Liver (tissue), 8 donors: ENCODE measurements at regions not wholly inside any gene's neighbourhood (a gene's known extent, or its start where the extent isn't known, plus 50 kb on each side); places are given as distances from the start of the nearest gene placed in this dataset.

Experiments
- DNase-seq: peaks from one replicate; pipeline ENCODE4 v3.0.0-alpha.2; 2017; ENCODE audit warnings: low spot score
- H3K27ac ChIP-seq, 2 donors: one replicate each; pipeline ENCODE4 v1.7.0; 2013; ENCODE audit warnings: inconsistent platforms in 2 of 2, low read length in 2 of 2, control low read depth in 1 of 2, low read depth in 1 of 2, mild to moderate bottlenecking in 1 of 2
- H3K27me3 ChIP-seq, 4 donors: one replicate each; pipeline versions ENCODE4 v1.6.1 to v1.7.0; 2013; ENCODE audit warnings: low read length in 3 of 4, inconsistent platforms in 1 of 4, mild to moderate bottlenecking in 1 of 4, moderate library complexity in 1 of 4; ENCODE audit not compliant: control insufficient read depth in 4 of 4, insufficient read depth in 4 of 4
- H3K36me3 ChIP-seq, 4 donors: one replicate each; pipeline versions ENCODE4 v1.6.1 to v1.7.0; 2013; ENCODE audit warnings: low read length in 3 of 4, mild to moderate bottlenecking in 3 of 4, low read depth in 1 of 4, moderate library complexity in 1 of 4; ENCODE audit not compliant: control insufficient read depth in 4 of 4, insufficient read depth in 3 of 4
- H3K4me1 ChIP-seq, 4 donors: one replicate each; pipeline versions ENCODE4 v1.6.1 to v1.7.0; 2013; ENCODE audit warnings: low read length in 3 of 4, mild to moderate bottlenecking in 3 of 4, moderate library complexity in 1 of 4; ENCODE audit not compliant: control insufficient read depth in 4 of 4, insufficient read depth in 4 of 4
- H3K4me3 ChIP-seq, 3 donors: one replicate each; pipeline versions ENCODE4 v1.6.1 to v1.7.0; 2013; ENCODE audit warnings: low read length in 3 of 3, control low read depth in 1 of 3, low read depth in 1 of 3, mild to moderate bottlenecking in 1 of 3
- H3K9ac ChIP-seq, 2 donors: one replicate each; pipeline ENCODE4 v1.7.0; 2013; ENCODE audit warnings: low read length in 2 of 2, mild to moderate bottlenecking in 2 of 2, moderate library complexity in 2 of 2, control low read depth in 1 of 2, low read depth in 1 of 2
- H3K9me3 ChIP-seq, 4 donors: one replicate each; pipeline versions ENCODE4 v1.6.1 to v1.7.0; 2013; ENCODE audit warnings: low read length in 3 of 4; ENCODE audit not compliant: control insufficient read depth in 4 of 4
- ATF3 ChIP-seq: IDR thresholded peaks from 2 replicates; pipeline ENCODE4 v1.6.1; 2016; ENCODE audit warnings: antibody characterized with exemption
- CTCF ChIP-seq: fragments of 150-350 bp; IDR thresholded peaks from 2 replicates; pipeline ENCODE4 v1.5.1; 2017; ENCODE audit warnings: improper control_type of control experiment, low read depth, low read length; ENCODE audit not compliant: missing input control
- EGR1 ChIP-seq, 2 donors: IDR thresholded peaks; 2 replicates each; pipeline ENCODE4 v1.6.1; 2016 to 2018; ENCODE audit warnings: antibody characterized with exemption in 2 of 2, low read depth in 2 of 2
- FOXA1 ChIP-seq: IDR thresholded peaks from 2 replicates; pipeline ENCODE4 v1.6.1; 2016; ENCODE audit warnings: antibody characterized with exemption
- FOXA2 ChIP-seq: IDR thresholded peaks from 2 replicates; pipeline ENCODE4 v1.6.1; 2016; ENCODE audit warnings: antibody characterized with exemption
- HNF4A ChIP-seq, 2 donors: conservative IDR thresholded peaks; 2 replicates each; pipeline ENCODE4 v1.6.1; 2016; ENCODE audit warnings: antibody characterized with exemption in 2 of 2, mild to moderate bottlenecking in 2 of 2
- HNF4G ChIP-seq: IDR thresholded peaks from 2 replicates; pipeline ENCODE4 v1.6.1; 2016; ENCODE audit warnings: antibody characterized with exemption
- JUND ChIP-seq, 2 donors: IDR thresholded peaks; 2 replicates each; pipeline ENCODE4 v1.6.1; 2016; ENCODE audit warnings: antibody characterized with exemption in 2 of 2
- NR2F2 ChIP-seq: IDR thresholded peaks from 2 replicates; pipeline ENCODE4 v1.6.1; 2016; ENCODE audit warnings: antibody characterized with exemption
- RAD21 ChIP-seq, 2 donors: IDR thresholded peaks; 2 replicates each; pipeline ENCODE4 v1.6.1; 2016; ENCODE audit warnings: antibody characterized with exemption in 2 of 2, mild to moderate bottlenecking in 2 of 2
- RXRA ChIP-seq, 2 donors: IDR thresholded peaks; 2 replicates each; pipeline ENCODE4 v1.6.1; 2017 to 2018; ENCODE audit warnings: antibody characterized with exemption in 2 of 2, mild to moderate bottlenecking in 1 of 2
- SP1 ChIP-seq: IDR thresholded peaks from 2 replicates; pipeline ENCODE4 v1.6.1; 2018; ENCODE audit warnings: antibody characterized with exemption, mild to moderate bottlenecking
- TAF1 ChIP-seq: conservative IDR thresholded peaks from 2 replicates; pipeline ENCODE4 v1.6.1; 2016; ENCODE audit warnings: antibody characterized with exemption, mild to moderate bottlenecking
- YY1 ChIP-seq: IDR thresholded peaks from 2 replicates; pipeline ENCODE4 v1.6.1; 2016; ENCODE audit warnings: antibody characterized with exemption, mild to moderate bottlenecking
- WGBS: extraction: QIAGEN DNeasy Blood & Tissue Kit; methylation state at CpG from one replicate; pipeline ENCODE4 v1.1.7; 2013; 5-methylcytosine and 5-hydroxymethylcytosine counted together
- TF ChIP-seq, protein P1 (sequence below): IDR thresholded peaks from 2 replicates; pipeline ENCODE4 v1.6.1; 2016; ENCODE audit warnings: antibody characterized with exemption
- TF ChIP-seq, protein P2 (sequence below): IDR thresholded peaks from 2 replicates; pipeline ENCODE4 v1.6.1; 2016; ENCODE audit warnings: antibody characterized with exemption
- TF ChIP-seq, protein P3 (sequence below): IDR thresholded peaks from 2 replicates; pipeline ENCODE4 v1.6.1; 2016; ENCODE audit warnings: antibody characterized with exemption, mild to moderate bottlenecking
- donor health status: healthy.
- donor health status: healthy.
- donor health status: healthy.
- donor health status: healthy.
- donor health status: healthy.

DNA sequence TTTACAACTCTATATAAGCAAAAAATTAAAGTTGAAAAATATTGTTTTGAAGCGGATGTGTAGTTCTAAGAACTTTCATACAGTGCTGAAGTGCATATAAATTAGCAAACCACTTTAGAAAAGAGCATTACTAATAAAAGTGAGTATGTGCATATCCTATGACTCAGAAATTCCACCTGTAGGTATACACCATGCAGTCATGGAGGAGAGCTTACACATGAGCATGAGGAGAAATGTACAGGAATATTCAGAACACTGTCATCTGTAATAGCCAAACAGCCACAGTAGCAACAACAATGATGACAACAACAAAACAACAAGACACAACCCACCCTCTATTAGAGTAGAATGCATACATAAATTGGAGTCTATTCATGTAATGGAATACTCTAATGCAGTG is 138.2 kb upstream of the ARRDC3 start:
- no peaks in the 10 kb centered on the region for H3K36me3 ChIP-seq
- H3K27me3 ChIP-seq, result no peaks in the 10 kb centered on the region
- H3K4me3 ChIP-seq, result no peak overlapping the region
- no peak for DNase-seq
- no peak overlapping the region for H3K27ac ChIP-seq
- no peaks in the 10 kb centered on the region for H3K9me3 ChIP-seq
- 95% methylated on average over 1 of the region's 1 CpG for WGBS
- no peak for TF ChIP-seq EGR1 (IDR thresholded peaks at IDR 0.05; ENCODE audit: low read depth in 2 of 2)
- no peak overlapping the region for H3K9ac ChIP-seq
- H3K4me1 ChIP-seq, result no peaks in the 10 kb centered on the region

- no peak for TF ChIP-seq FOXA2
- TF ChIP-seq NR2F2, result no peak
- TF ChIP-seq YY1, result no peak
- no peak for TF ChIP-seq HNF4G
- TF ChIP-seq JUND (IDR thresholded peaks at IDR 0.05), result no peak
- no peak for TF ChIP-seq EGR1 (IDR thresholded peaks at IDR 0.05; ENCODE audit: low read depth in 2 of 2)
- TF ChIP-seq, protein P1, sequence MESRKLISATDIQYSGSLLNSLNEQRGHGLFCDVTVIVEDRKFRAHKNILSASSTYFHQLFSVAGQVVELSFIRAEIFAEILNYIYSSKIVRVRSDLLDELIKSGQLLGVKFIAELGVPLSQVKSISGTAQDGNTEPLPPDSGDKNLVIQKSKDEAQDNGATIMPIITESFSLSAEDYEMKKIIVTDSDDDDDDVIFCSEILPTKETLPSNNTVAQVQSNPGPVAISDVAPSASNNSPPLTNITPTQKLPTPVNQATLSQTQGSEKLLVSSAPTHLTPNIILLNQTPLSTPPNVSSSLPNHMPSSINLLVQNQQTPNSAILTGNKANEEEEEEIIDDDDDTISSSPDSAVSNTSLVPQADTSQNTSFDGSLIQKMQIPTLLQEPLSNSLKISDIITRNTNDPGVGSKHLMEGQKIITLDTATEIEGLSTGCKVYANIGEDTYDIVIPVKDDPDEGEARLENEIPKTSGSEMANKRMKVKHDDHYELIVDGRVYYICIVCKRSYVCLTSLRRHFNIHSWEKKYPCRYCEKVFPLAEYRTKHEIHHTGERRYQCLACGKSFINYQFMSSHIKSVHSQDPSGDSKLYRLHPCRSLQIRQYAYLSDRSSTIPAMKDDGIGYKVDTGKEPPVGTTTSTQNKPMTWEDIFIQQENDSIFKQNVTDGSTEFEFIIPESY, result no peak
- no peak for TF ChIP-seq SP1
- TF ChIP-seq, protein P2, sequence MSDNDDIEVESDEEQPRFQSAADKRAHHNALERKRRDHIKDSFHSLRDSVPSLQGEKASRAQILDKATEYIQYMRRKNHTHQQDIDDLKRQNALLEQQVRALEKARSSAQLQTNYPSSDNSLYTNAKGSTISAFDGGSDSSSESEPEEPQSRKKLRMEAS, result no peak
- no peak for TF ChIP-seq TAF1
- TF ChIP-seq ATF3, result no peak
- TF ChIP-seq RXRA (IDR thresholded peaks at IDR 0.05), result no peak
- 66% methylated on average over 4 of the region's 4 CpGs for WGBS
- Histone ChIP-seq H3K4me3 (no peak overlapping the region), H3K27me3 (no peaks in the 10 kb centered on the region), H3K4me1 (no peaks in the 10 kb centered on the region), H3K9me3 (no peaks in the 10 kb centered on the region), H3K9ac (no peak overlapping the region), H3K27ac (no peak overlapping the region), H3K36me3 (no peaks in the 10 kb centered on the region)
- no peak for DNase-seq
These were observed 131.3 kb upstream of the ARRDC3 start for GRCh38 chr5:91514400-91514799.

DNA sequence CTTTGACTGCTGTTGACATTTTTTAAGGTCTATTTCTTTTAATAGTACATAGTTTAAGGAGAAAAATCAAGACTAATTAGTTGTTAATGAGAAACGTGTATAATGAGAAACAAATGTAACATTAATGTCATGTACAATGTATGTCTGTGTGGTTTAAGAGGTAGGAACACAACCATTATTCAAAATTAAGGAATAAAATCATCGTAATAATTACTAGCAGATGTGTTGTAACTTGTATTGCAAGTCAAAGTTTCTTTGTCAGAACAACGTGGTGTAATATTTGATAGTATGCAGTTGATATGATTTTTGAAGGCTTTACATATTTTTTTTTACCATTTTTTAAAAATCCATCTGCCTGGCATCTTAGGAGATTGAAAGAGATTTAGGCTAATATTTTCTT is 120.2 kb upstream of the ARRDC3 start:
- H3K9me3 ChIP-seq, result no peaks in the 10 kb centered on the region
- no peak overlapping the region for H3K27ac ChIP-seq
- no peak for DNase-seq
- no peaks in the 10 kb centered on the region for H3K27me3 ChIP-seq
- no peaks in the 10 kb centered on the region for H3K4me1 ChIP-seq
- WGBS, result 46% methylated on average over 3 of the region's 3 CpGs
- H3K9ac ChIP-seq, result no peak overlapping the region
- no peaks in the 10 kb centered on the region for H3K36me3 ChIP-seq
- H3K4me3 ChIP-seq, result no peak overlapping the region
- no peak for TF ChIP-seq FOXA1
- TF ChIP-seq, protein P3, sequence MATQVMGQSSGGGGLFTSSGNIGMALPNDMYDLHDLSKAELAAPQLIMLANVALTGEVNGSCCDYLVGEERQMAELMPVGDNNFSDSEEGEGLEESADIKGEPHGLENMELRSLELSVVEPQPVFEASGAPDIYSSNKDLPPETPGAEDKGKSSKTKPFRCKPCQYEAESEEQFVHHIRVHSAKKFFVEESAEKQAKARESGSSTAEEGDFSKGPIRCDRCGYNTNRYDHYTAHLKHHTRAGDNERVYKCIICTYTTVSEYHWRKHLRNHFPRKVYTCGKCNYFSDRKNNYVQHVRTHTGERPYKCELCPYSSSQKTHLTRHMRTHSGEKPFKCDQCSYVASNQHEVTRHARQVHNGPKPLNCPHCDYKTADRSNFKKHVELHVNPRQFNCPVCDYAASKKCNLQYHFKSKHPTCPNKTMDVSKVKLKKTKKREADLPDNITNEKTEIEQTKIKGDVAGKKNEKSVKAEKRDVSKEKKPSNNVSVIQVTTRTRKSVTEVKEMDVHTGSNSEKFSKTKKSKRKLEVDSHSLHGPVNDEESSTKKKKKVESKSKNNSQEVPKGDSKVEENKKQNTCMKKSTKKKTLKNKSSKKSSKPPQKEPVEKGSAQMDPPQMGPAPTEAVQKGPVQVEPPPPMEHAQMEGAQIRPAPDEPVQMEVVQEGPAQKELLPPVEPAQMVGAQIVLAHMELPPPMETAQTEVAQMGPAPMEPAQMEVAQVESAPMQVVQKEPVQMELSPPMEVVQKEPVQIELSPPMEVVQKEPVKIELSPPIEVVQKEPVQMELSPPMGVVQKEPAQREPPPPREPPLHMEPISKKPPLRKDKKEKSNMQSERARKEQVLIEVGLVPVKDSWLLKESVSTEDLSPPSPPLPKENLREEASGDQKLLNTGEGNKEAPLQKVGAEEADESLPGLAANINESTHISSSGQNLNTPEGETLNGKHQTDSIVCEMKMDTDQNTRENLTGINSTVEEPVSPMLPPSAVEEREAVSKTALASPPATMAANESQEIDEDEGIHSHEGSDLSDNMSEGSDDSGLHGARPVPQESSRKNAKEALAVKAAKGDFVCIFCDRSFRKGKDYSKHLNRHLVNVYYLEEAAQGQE, result no peak
- TF ChIP-seq, protein P1, result no peak
- TF ChIP-seq, protein P2, result no peak
- no peak for TF ChIP-seq SP1
- TF ChIP-seq JUND (IDR thresholded peaks at IDR 0.05), result no peak
- TF ChIP-seq YY1, result no peak
- TF ChIP-seq RXRA (IDR thresholded peaks at IDR 0.05), result no peak
- TF ChIP-seq HNF4G, result no peak
- TF ChIP-seq HNF4A (conservative IDR thresholded peaks at IDR 0.05), result no peak
- TF ChIP-seq TAF1, result no peak
- no peak for TF ChIP-seq ATF3
- TF ChIP-seq RAD21 (IDR thresholded peaks at IDR 0.05), result no peak
- no peak for TF ChIP-seq NR2F2
- no peak for TF ChIP-seq EGR1 (IDR thresholded peaks at IDR 0.05; ENCODE audit: low read depth in 2 of 2)
- no peak for TF ChIP-seq CTCF
